GM12878 (cell line): ENCODE measurements at regions not wholly inside any gene's neighbourhood (a gene's known extent, or its start where the extent isn't known, plus 50 kb on each side); places are given as distances from the start of the nearest gene placed in this dataset.

Experiments
- CEBPB ChIP-seq, 2 experiments: fragments of 150-350 bp in 1 of 2; IDR thresholded peaks; 2 replicates each; pipeline ENCODE4 v1.6.1; 2012 to 2014; ENCODE audit warnings: low read depth in 2 of 2, low read length in 2 of 2, borderline replicate concordance in 1 of 2, inconsistent platforms in 1 of 2
- CREM ChIP-seq: IDR thresholded peaks from 2 replicates; pipeline ENCODE4 v1.6.1; 2014; ENCODE audit warnings: antibody characterized with exemption, low read depth
- DPF2 ChIP-seq: fragments of 450-650 bp; IDR thresholded peaks from 2 replicates; pipeline ENCODE4 v1.6.1; 2017; ENCODE audit warnings: mild to moderate bottlenecking
- EGR1 ChIP-seq, 2 experiments: IDR thresholded peaks; 1 replicate in 1 of 2; 2 replicates in 1 of 2; pipeline ENCODE4 v1.6.1; 2011 to 2012; ENCODE audit warnings: low read depth in 2 of 2, low read length in 2 of 2, borderline replicate concordance in 1 of 2, mild to moderate bottlenecking in 1 of 2, moderate library complexity in 1 of 2
- ESRRA ChIP-seq: IDR thresholded peaks from 2 replicates; pipeline ENCODE4 v1.6.1; 2012; ENCODE audit warnings: mild to moderate bottlenecking, low read length, improper control_type of control experiment
- ETV6 ChIP-seq, 2 experiments: fragments of 450-650 bp in 1 of 2; IDR thresholded peaks in 1 of 2; conservative IDR thresholded peaks in 1 of 2; 2 replicates each; pipeline ENCODE4 v1.6.1; 2014; ENCODE audit warnings: antibody characterized with exemption in 1 of 2, borderline replicate concordance in 1 of 2, low read depth in 1 of 2, mild to moderate bottlenecking in 1 of 2, moderate library complexity in 1 of 2
- NKRF ChIP-seq: fragments of 450-650 bp; conservative IDR thresholded peaks from 2 replicates; pipeline ENCODE4 v1.6.1; 2017; ENCODE audit warnings: mild to moderate bottlenecking, moderate library complexity
- YBX1 ChIP-seq: fragments of 450-650 bp; IDR thresholded peaks from 2 replicates; pipeline ENCODE4 v1.6.1; 2016; ENCODE audit warnings: antibody characterized with exemption
- ZBED1 ChIP-seq: IDR thresholded peaks from 2 replicates; pipeline ENCODE4 v1.6.1; 2016; ENCODE audit warnings: borderline replicate concordance
- TF ChIP-seq, protein P1 (sequence below): IDR thresholded peaks from 2 replicates; pipeline ENCODE4 v1.6.1; 2012; ENCODE audit warnings: low read depth, low read length, improper control_type of control experiment
- TF ChIP-seq, protein P2 (sequence below): fragments of 450-650 bp; IDR thresholded peaks from 2 replicates; pipeline ENCODE4 v1.6.1; 2018; ENCODE audit warnings: borderline replicate concordance, mild to moderate bottlenecking; ENCODE audit not compliant: partially characterized antibody

DNA sequence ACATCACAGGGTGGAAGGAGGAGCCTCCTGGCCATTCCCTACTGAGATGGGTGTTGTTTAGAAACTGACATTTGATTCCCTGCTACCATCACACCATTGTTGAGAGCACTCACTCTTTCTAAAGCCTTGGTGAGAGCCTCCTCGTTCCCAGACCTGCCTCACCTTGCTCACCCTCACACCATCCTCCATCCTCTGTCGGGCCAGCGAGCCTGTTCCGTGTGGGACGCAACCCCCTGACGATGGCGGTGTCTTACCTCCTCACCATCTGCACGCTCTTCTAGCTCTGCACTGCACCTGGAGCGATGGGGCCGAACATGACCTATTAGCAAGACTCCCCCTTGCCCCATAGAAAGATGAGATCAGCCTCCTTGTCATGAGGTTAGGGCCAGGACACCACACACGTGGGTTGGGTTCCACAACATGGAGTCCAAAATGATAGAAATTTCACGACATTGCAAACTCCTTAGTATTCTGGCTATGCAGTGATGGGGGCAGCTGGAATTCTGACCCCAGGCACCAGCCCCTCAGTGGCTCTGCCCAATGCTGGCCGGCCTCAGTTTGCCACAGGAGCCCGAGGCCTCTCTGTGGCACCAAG, 1017.9 kb downstream of the TBC1D22A start (continued):
- no peak for TF ChIP-seq ETV6 (conservative IDR thresholded peaks at IDR 0.05 in 1 of 2, IDR thresholded peaks at IDR 0.05 in 1 of 2; ENCODE audit: borderline replicate concordance in 1 of 2, low read depth in 1 of 2)
- no peak for TF ChIP-seq ZBED1
- TF ChIP-seq, protein P1, sequence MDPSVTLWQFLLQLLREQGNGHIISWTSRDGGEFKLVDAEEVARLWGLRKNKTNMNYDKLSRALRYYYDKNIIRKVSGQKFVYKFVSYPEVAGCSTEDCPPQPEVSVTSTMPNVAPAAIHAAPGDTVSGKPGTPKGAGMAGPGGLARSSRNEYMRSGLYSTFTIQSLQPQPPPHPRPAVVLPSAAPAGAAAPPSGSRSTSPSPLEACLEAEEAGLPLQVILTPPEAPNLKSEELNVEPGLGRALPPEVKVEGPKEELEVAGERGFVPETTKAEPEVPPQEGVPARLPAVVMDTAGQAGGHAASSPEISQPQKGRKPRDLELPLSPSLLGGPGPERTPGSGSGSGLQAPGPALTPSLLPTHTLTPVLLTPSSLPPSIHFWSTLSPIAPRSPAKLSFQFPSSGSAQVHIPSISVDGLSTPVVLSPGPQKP: no peak
- TF ChIP-seq, protein P2, sequence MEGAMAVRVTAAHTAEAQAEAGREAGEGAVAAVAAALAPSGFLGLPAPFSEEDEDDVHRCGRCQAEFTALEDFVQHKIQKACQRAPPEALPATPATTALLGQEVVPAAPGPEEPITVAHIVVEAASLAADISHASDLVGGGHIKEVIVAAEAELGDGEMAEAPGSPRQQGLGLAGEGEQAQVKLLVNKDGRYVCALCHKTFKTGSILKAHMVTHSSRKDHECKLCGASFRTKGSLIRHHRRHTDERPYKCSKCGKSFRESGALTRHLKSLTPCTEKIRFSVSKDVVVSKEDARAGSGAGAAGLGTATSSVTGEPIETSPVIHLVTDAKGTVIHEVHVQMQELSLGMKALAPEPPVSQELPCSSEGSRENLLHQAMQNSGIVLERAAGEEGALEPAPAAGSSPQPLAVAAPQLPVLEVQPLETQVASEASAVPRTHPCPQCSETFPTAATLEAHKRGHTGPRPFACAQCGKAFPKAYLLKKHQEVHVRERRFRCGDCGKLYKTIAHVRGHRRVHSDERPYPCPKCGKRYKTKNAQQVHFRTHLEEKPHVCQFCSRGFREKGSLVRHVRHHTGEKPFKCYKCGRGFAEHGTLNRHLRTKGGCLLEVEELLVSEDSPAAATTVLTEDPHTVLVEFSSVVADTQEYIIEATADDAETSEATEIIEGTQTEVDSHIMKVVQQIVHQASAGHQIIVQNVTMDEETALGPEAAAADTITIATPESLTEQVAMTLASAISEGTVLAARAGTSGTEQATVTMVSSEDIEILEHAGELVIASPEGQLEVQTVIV: no peak
- TF ChIP-seq EGR1 (IDR thresholded peaks at IDR 0.05; ENCODE audit: borderline replicate concordance in 1 of 2, low read depth in 2 of 2, low read length in 2 of 2): no peak
- TF ChIP-seq CREM: no peak
- no peak for TF ChIP-seq ESRRA
- TF ChIP-seq NKRF: no peak
- TF ChIP-seq CEBPB (IDR thresholded peaks at IDR 0.05; ENCODE audit: borderline replicate concordance in 1 of 2, low read depth in 2 of 2, low read length in 2 of 2): no peak
- no peak for TF ChIP-seq YBX1
- no peak for TF ChIP-seq DPF2
- TF ChIP-seq, all 136 proteins: peak for 0
